Retinal pigment epithelial cell (primary cell): ENCODE measurements at regions not wholly inside any gene's neighbourhood (a gene's known extent, or its start where the extent isn't known, plus 50 kb on each side); places are given as distances from the start of the nearest gene placed in this dataset.

ENCODE experiments used
- DNase-seq: peaks from one replicate; pipeline ENCODE4 v3.0.0-alpha.2; 2010; ENCODE audit warnings: low read depth
- H3K4me3 ChIP-seq: 2 replicates; pipeline ENCODE4 v1.5.1; 2011; ENCODE audit warnings: mild to moderate bottlenecking, low read length, control low read depth, moderate library complexity
- CTCF ChIP-seq: conservative IDR thresholded peaks from 2 replicates; pipeline ENCODE4 v1.5.1; 2011; ENCODE audit warnings: low read depth, low read length, control low read depth, inconsistent platforms

DNA sequence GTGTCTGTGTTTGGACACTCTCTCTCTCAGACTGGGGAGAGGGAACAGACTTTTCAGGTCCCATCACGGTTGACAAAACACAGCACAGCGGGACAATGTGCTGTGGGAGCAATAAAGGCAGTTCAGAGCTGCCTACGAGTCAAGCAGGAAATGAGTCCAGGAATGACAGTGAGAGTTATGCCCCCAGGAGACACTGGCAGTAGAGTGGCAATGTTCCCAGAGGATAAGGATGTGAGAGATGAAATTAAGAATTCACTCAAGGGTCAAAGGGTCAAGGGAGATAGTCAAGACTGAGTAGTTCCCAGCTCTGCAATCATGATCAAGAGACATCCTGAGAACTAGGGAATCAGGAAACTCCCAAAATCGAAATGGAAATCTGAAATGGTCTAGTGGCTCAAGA lies 156.1 kb downstream of the LURAP1L start:
- no peak for DNase-seq
- H3K4me3 ChIP-seq, result no peak overlapping the region
- no peak for TF ChIP-seq CTCF

DNA sequence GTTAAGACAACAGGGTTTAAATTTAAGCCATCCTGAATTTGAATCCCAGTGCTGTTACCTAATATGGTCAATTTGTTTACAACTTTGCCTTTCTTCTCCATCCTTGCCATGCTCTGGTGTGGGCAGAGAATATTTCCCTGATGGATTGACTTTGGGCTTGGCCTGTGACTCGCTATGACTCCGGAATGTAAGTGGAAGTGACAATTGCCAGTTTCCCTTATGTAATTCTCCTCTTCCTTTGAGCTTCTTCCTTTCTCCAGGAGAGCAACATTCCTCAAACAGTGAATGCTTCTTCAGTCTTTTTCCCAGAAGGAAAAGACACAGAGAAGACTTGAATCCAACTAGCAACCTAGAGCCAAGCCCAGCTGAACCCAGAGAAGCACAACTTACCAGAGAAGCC lies 159.1 kb downstream of the LURAP1L start:
- no peak for DNase-seq

DNA sequence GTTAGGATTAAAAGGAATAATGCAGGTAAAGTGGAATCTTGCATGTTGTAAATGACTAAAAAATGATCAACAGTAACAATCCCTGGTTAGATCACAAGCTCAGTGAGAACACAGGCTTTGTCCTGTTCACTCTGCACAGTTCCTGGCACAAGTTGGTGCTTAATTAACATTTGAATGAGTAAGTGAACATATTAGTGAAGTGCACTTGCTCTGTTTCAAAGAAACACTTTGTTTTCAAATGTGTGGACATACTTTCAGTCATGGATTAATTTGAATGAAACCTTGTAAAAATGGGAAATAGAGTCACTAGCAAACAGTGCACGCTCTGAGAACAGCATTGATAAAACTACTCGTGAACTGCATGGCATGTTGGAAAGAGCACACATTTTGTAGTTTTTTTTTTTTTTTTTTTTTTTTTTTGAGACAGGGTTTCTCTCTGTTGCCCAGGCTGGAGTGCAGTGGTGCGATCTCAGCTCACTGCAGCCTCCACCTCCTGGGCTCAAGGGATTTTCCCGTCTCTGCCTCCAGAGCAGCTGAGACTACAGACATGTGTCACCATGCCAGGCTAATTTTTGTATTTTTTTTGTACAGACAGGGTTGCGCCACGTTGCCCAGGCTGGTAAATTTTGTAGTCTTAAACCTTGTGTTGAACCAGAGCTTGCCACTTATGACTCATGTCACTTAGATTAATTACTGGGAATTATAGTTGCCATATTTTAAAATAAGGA lies 159.9 kb downstream of the LURAP1L start:
- H3K4me3 ChIP-seq, result no peak overlapping the region
- TF ChIP-seq CTCF, result no peak
- DNase-seq, result no peak

More for the DNA sequence above, 159.1 kb downstream of the LURAP1L start:
- no peak overlapping the region for H3K4me3 ChIP-seq
- no peak for TF ChIP-seq CTCF

DNA sequence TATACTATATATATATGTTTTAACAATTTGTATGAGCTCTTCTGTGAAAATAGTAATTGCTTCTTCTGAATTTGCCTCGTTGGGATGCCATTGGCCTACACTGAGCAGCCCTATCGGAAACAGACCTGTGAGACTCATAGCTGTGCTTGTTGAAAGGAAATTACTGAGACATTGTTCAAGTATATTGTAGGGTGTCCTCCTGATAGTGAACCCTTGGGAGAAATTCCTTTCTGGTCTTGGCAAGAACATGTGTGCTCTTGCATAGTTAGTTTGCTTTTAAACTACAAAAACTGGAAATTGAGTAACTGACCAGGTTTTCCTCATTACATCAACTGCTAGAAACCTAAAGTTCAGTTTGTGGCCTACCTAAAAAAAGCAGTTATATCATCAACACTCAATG lies 160.9 kb downstream of the LURAP1L start:
- TF ChIP-seq CTCF, result no peak
- no peak for DNase-seq

GRCh38 chr9:12954441-12954840 lies 179.6 kb downstream of the LURAP1L start:
- no peak for TF ChIP-seq CTCF
- DNase-seq, result no peak
- no peak overlapping the region for H3K4me3 ChIP-seq

More for the DNA sequence above, 160.9 kb downstream of the LURAP1L start:
- H3K4me3 ChIP-seq, result no peak overlapping the region

- no peak for DNase-seq
- H3K4me3 ChIP-seq, result no peak overlapping the region
- no peak for TF ChIP-seq CTCF
Measured at GRCh38 chr9:12955510-12956163, 180.8 kb downstream of the LURAP1L start.

DNA sequence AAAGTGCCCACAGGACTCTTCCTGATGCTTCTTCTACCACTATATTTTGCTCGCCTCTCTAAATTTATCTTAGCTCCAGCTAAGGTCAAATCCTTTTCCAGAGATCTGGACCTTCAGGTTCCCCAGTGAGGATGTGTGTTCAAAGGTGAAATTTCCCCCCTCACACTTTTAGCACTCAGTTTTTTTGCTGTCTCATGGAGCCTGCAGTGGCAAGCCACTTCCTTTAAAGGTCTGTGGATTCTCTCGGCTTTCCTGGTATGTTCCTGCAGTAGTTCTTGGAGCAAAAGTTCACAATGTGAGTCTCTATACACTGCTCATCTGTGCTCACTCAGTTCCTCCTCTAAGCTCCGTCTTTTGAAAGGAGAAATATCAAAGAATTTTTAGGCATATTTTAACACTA lies 181.4 kb downstream of the LURAP1L start:
- no peak for DNase-seq
- no peak overlapping the region for H3K4me3 ChIP-seq
- no peak for TF ChIP-seq CTCF
